HG02840 (cell line): ENCODE measurements at regions not wholly inside any gene's neighbourhood (a gene's known extent, or its start where the extent isn't known, plus 50 kb on each side); places are given as distances from the start of the nearest gene placed in this dataset.
"Not testable (repeated sequence)": the region's sequence is repeated elsewhere in the genome, so short reads cannot be mapped to it uniquely, and the experiment has no call there.

ENCODE experiments used
- ATAC-seq: cut with Tn5 transposase; IDR thresholded peaks from one replicate; pipeline ENCODE4 v1.9.1; 2021; ENCODE audit warnings: mild to moderate bottlenecking, moderate library complexity, moderate number of reproducible peaks; ENCODE audit not compliant: unreplicated experiment, low FRiP score

DNA sequence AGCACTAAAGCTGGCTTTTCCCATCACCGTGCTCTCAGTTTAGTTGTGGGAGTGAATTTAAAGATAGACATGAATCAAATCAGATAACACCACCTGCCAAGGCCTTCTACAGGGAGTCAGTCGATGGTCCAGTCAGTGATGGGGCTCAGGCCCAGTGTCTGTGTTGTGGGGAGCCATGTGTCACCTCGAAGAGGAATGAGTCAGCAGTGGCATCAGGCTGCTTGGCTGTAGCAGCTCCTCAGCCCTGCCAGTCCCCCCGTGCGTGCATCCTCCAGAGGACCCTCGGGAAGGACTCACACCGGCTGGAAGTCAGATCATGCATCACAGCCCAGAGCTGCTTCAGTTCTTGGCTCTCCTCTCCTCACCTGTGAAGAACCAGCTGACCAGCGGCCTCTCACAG lies 420.4 kb upstream of the RAB6C start:
- no peak for ATAC-seq

- no peak for ATAC-seq
Measured at GRCh38 chr2:129565551-129566109, 413.8 kb upstream of the RAB6C start.

DNA sequence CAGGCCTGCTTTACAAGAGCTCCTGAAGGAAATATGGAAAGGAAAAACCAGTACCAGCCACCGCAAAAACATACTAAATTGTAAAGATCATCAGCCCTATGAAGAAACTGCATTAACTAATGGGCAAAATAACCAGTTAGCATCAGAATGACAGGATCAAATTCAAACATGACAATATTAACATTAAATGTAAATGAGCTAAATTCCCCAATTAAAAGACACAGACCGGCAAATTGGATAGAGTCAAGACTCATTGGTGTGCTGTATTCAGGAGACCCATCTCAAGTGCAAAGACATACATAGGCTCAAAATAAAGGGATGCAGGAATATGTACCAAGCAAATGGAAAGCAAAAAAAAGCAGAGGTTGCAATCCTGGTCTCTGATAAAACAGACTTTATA lies 408.7 kb upstream of the RAB6C start:
- ATAC-seq, result not testable (repeated sequence)

DNA sequence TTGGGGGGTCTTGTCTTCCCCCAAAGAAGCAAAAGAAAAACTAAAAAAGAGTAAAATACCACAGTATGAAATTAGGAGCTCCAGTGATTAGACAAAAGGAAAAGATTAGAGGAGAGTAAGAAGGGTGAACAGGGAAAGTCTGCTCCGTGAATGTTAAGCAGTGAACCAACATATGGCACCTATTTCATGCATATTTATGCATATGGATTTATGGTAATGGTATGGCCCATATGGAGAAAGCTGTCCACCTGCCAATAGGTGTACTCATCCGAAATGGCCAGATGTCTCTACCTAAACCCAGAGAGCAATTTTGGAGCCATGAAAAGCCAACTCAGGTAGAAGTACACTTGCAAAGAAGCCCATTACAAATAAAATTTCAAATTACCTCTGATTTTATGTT lies 404.0 kb upstream of the RAB6C start:
- no peak for ATAC-seq

DNA sequence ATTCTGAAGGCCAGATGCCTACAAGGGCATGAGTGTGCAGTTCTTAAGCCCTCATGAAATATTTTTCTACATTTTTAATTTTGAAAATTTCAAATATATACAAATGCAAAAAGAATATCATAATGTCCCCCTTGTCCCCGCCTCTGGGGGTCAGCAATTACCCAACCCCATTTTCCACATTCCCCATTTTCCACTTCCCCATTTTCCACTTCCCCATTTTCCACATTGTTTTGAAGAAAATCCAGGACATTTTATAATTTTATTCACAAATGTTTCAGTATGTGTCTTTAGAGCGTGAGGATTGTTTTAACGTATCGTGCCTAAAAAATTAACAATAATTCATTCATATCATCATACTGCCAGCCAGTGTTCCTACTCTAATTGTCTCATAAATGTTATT lies 403.6 kb upstream of the RAB6C start:
- no peak for ATAC-seq

DNA sequence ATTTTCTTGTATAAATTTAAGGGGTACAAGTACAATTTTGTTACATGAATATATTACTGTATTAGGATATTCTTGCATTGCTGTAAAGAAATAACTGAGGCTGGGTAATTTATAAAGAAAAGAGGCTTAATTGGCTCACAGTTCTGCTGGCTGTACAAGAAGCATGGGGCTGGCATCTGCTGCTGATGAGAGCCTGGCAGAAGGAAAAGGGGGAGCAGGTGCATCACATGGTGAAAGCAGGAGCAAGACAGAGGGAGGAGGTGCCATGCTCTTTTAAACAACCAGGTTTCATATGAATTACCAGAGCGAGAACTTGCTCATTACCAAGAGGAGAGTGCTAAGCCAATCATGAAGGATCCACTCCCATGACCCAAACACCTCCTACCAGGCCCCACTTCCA lies 399.5 kb upstream of the RAB6C start:
- ATAC-seq, result no peak

- ATAC-seq, result no peak
Measured at GRCh38 chr2:129585760-129586159, 393.7 kb upstream of the RAB6C start.

- ATAC-seq, result no peak
Measured at GRCh38 chr2:129587426-129588064, 391.9 kb upstream of the RAB6C start.

- no peak for ATAC-seq
Measured at GRCh38 chr2:129604560-129604959, 374.9 kb upstream of the RAB6C start.

- no peak for ATAC-seq
Measured at GRCh38 chr2:129605646-129606045, 373.8 kb upstream of the RAB6C start.

DNA sequence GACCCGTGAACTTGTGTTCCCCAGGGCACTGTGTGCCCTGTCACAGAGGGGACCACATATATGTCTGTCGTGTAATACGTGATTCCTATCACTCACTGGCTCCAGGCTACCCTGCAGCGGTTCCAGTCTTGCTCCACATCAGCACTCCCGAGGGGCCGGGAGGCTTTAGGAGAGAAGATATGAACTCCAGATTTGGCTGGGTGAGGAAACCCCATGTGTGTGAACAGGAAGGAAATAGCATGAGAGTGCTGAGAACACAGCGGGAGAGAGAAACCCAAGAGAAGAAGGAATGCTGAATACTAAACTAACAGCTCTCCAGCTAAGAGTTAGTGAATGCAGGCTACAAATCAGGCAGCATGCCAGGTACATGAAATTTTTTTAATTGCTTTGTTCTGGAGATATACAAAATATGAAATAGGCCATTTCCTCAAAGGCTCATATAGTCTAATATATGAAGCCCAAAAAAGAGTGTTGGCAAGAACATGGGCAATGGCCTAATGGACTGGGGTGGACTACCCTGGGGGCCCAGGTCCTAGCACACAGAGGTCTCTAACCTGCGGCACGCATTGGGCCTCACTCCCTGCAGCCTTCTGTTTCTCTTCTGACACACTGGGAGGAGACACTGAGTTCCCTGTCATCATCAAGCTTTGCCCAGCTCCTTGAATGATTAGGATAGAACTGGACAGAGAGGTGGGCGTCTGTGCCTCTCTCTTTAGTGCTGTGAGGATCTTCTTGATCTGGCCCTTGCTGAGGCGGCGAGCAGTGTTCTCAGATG lies 372.8 kb upstream of the RAB6C start:
- no peak for ATAC-seq

GRCh38 chr2:129609224-129609623 lies 370.2 kb upstream of the RAB6C start:
- ATAC-seq, result no peak

DNA sequence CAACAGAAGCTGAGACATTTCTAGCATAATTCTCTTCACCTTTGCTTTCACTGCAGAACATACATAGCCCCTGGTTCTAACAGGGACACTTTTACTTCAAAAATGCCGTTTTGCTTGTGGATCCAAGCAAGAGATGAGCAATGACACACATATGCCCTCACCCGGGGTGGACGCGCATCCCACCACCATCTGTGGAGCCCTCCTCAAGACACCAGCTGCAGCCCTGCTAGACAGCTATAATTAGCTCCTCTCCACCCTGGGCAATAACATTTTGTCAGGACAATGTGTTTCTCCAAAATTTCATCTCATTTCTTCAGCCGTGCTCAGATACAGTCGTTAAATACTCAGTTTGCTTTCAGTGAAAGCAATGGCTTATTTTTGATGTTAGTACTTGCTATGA lies 368.7 kb upstream of the RAB6C start:
- ATAC-seq, result no peak

DNA sequence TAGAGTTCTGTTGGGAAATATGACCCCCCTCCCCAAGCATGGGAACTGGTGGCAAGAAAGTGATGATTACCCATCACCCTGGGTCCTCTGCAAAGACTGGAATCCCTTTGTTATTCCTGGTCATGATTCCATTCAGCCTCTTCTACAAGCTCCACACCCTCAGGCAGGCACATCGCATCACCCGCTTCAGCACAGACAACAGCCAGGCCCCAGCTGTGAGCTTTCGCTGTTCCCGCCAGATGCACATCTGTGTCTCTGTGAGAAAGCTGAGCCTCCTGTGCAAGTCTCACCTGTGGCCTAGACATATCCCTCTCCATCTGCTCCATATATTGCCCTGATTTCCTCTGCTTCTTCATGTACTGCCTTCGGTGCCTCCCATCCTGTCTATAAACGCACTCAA lies 368.0 kb upstream of the RAB6C start:
- no peak for ATAC-seq

DNA sequence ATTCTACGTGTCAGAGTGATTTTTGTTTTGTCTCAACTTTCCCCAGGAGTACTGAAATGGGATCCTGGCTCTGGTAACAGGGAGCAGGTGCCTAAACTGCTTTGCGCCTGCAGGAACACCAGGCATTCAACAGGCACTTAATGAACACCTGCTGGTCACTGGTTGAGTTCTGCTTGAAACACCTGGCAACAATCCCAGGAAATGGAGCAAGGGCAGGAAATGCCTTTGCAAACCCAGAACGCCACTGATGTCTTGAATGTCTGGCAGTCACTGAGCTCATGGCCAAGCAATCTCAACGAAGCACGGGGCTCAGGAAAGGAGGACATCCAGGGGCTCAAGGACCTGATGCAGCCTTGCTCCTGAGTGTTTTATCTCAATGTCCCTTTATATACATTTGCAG lies 360.0 kb upstream of the RAB6C start:
- ATAC-seq, result no peak

DNA sequence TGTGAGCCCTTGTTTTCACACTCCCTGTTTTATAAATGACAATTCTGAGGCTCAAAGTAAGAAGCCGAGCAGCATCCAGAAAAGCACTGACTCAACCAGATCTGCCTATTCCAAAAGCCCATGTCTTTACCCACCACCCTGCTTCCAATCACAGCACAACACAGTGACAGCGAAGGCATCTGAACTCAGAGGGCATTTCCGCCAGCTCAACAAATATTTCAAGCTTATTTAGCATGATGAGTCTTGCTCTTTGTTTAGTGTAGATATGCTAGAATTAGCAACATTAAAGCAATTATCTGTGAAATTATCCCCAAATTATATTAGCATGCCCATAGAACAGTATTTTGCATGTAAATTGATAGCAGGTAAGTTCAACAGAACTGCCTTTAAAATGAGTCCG lies 359.1 kb upstream of the RAB6C start:
- no peak for ATAC-seq

GRCh38 chr2:129623783-129624182 lies 355.7 kb upstream of the RAB6C start:
- no peak for ATAC-seq

DNA sequence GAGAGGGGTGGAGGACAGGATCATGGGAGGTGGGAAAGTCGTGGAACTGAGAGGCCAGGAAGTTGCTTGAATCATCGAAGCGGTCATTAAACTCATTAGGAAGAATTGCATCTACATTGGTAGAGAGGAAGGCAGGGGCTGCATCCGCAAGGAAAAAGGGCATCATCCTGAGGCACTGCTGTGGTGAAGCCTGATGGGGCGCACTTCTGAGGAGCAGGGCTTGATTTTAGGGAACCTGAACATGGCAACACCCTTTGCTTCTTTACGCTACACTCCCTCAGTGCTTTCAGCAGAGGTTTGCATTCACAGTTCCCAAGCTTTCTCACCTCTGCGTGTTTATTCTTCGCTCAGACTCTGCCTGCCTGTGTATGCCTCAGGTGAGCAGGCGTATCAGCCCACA lies 352.0 kb upstream of the RAB6C start:
- no peak for ATAC-seq

- no peak for ATAC-seq
Measured at GRCh38 chr2:129636692-129637091, 342.8 kb upstream of the RAB6C start.

GRCh38 chr2:129641371-129641770 lies 338.1 kb upstream of the RAB6C start:
- ATAC-seq, result no peak

- ATAC-seq, result no peak
Measured at GRCh38 chr2:129642526-129643043, 336.9 kb upstream of the RAB6C start.

DNA sequence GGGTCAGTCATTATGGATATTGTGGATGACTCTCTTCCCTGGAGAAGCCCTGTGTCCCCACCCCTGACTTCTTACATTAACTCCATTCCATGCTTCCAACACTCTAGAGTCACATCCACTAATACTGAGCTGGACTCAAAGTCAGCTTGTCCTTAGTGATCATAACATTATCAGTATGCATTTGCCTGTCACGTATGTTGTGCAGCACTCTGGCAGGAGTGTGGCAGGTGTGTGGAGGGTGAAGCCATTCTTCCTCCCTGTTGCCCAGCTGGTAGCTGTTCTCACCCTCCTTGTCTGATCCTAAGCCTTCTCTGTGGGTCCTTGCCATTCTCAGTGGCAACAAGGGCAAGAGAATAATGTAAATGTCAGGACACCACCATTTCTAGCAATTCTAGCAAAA lies 334.1 kb upstream of the RAB6C start:
- no peak for ATAC-seq
